ENCODE measurements at regions not wholly inside any gene's neighbourhood (a gene's known extent, or its start where the extent isn't known, plus 50 kb on each side); places are given as distances from the start of the nearest gene placed in this dataset.

- TF ChIP-seq ZFX (IDR thresholded peaks at IDR 0.05) (no peak), CTCF (conservative IDR thresholded peaks at IDR 0.05) (no peak)
Measured at GRCh38 chr10:83179371-83179770, 959.9 kb upstream of the GHITM start.

GRCh38 chr10:83182076-83182475, 957.2 kb upstream of the GHITM start:
- H3K27ac ChIP-seq = no peak overlapping the region
- TF ChIP-seq CTCF (conservative IDR thresholded peaks at IDR 0.05) (no peak), ZFX (IDR thresholded peaks at IDR 0.05) (no peak)

More at GRCh38 chr10:83179371-83179770, 959.9 kb upstream of the GHITM start:
- H3K27ac ChIP-seq = no peak overlapping the region

- TF ChIP-seq CTCF (conservative IDR thresholded peaks at IDR 0.05) = no peak
- no peak for TF ChIP-seq ZFX (IDR thresholded peaks at IDR 0.05)
- no peak overlapping the region for H3K27ac ChIP-seq
Measured at GRCh38 chr10:83184641-83185040, 954.7 kb upstream of the GHITM start.

GRCh38 chr10:83190614-83191013, 948.7 kb upstream of the GHITM start:
- no peak for TF ChIP-seq ZFX (IDR thresholded peaks at IDR 0.05)
- TF ChIP-seq CTCF (conservative IDR thresholded peaks at IDR 0.05) = no peak
- no peak overlapping the region; the same call in 1 of the 2 replicates for H3K27ac ChIP-seq

- no peak overlapping the region for H3K27ac ChIP-seq
- TF ChIP-seq CTCF (conservative IDR thresholded peaks at IDR 0.05) (no peak; the same call in 1 of the 2 replicates), ZFX (IDR thresholded peaks at IDR 0.05) (no peak)
Measured at GRCh38 chr10:83193026-83193425, 946.3 kb upstream of the GHITM start.

GRCh38 chr10:83195021-83195420, 944.3 kb upstream of the GHITM start:
- no peak overlapping the region for H3K27ac ChIP-seq
- no peak for TF ChIP-seq ZFX (IDR thresholded peaks at IDR 0.05)
- TF ChIP-seq CTCF (conservative IDR thresholded peaks at IDR 0.05) = no peak

GRCh38 chr10:83199374-83199773, 939.9 kb upstream of the GHITM start:
- no peak for TF ChIP-seq CTCF (conservative IDR thresholded peaks at IDR 0.05)
- TF ChIP-seq ZFX (IDR thresholded peaks at IDR 0.05) = no peak
- H3K27ac ChIP-seq = no peak overlapping the region

Measured in C4-2B (cell line).